ENCODE measurements at regions not wholly inside any gene's neighbourhood (a gene's known extent, or its start where the extent isn't known, plus 50 kb on each side); places are given as distances from the start of the nearest gene placed in this dataset.

GRCh38 chr1:4093856-4094565 lies 193.9 kb upstream of the C1orf174 start:
- no peak for TF ChIP-seq BHLHE40 (IDR thresholded peaks at IDR 0.05; ENCODE audit: borderline replicate concordance)
- no peak for TF ChIP-seq SUZ12 (IDR thresholded peaks at IDR 0.05)
